22Rv1 (cell line): ENCODE measurements at regions not wholly inside any gene's neighbourhood (a gene's known extent, or its start where the extent isn't known, plus 50 kb on each side); places are given as distances from the start of the nearest gene placed in this dataset.

Experiments used
- ZFX ChIP-seq: fragments of 450-650 bp; IDR thresholded peaks from 2 replicates; pipeline ENCODE4 v1.6.1; 2017; ENCODE audit warnings: antibody characterized with exemption, borderline replicate concordance
- TF ChIP-seq, protein P1 (sequence below): fragments of 450-650 bp; IDR thresholded peaks from 2 replicates; pipeline ENCODE4 v1.5.1; 2017; ENCODE audit warnings: mild to moderate bottlenecking

DNA sequence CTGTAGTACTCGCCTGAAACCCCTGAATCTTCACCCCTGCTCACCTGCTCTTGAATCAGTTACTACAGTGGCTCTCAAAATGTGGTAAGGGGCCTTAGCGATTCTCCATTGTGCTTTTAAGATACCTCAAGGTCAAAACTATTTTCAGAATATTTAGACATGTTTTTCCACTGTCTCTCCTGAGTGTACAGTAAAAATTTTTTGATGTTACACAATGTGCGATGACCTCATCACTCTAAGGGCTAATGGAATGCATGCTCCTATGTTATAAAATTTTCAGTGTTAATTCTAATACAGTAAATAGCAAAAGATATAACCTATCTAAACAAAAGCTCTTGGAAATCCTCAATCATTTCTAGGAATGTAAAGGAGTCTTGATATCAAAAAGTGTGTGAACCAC, 336.9 kb upstream of the PKDCC start:
- TF ChIP-seq, protein P1, sequence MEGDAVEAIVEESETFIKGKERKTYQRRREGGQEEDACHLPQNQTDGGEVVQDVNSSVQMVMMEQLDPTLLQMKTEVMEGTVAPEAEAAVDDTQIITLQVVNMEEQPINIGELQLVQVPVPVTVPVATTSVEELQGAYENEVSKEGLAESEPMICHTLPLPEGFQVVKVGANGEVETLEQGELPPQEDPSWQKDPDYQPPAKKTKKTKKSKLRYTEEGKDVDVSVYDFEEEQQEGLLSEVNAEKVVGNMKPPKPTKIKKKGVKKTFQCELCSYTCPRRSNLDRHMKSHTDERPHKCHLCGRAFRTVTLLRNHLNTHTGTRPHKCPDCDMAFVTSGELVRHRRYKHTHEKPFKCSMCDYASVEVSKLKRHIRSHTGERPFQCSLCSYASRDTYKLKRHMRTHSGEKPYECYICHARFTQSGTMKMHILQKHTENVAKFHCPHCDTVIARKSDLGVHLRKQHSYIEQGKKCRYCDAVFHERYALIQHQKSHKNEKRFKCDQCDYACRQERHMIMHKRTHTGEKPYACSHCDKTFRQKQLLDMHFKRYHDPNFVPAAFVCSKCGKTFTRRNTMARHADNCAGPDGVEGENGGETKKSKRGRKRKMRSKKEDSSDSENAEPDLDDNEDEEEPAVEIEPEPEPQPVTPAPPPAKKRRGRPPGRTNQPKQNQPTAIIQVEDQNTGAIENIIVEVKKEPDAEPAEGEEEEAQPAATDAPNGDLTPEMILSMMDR: no peak
- TF ChIP-seq ZFX: no peak
